CD4-positive, alpha-beta T cell treated with Interleukin-12 subunit alpha and Interleukin-12 subunit beta, for 1 hour (primary cell): ENCODE measurements at regions not wholly inside any gene's neighbourhood (a gene's known extent, or its start where the extent isn't known, plus 50 kb on each side); places are given as distances from the start of the nearest gene placed in this dataset.
"Not testable (repeated sequence)": the region's sequence is repeated elsewhere in the genome, so short reads cannot be mapped to it uniquely, and the experiment has no call there.

Experiments
- DNase-seq: peaks from one replicate; pipeline ENCODE4 v3.0.0-alpha.2; 2020

- not testable (repeated sequence) for DNase-seq
Measured at GRCh38 chr2:87319705-87320104, 298.1 kb upstream of the PLGLB1 start.

- not testable (repeated sequence) for DNase-seq
Measured at GRCh38 chr2:87321201-87321600, 299.6 kb upstream of the PLGLB1 start.

GRCh38 chr2:87324335-87325041 is 302.8 kb upstream of the PLGLB1 start:
- DNase-seq = not testable (repeated sequence)

GRCh38 chr2:87325042-87325910 is 303.6 kb upstream of the PLGLB1 start:
- not testable (repeated sequence) for DNase-seq

GRCh38 chr2:87325911-87326294 is 304.3 kb upstream of the PLGLB1 start:
- DNase-seq = not testable (repeated sequence)

- DNase-seq = not testable (repeated sequence)
Measured at GRCh38 chr2:87326754-87327153, 305.1 kb upstream of the PLGLB1 start.

GRCh38 chr2:87327648-87328371 is 306.2 kb upstream of the PLGLB1 start:
- not testable (repeated sequence) for DNase-seq

- DNase-seq = not testable (repeated sequence)
Measured at GRCh38 chr2:87329529-87329928, 307.9 kb upstream of the PLGLB1 start.

- DNase-seq = not testable (repeated sequence)
Measured at GRCh38 chr2:87330486-87330885, 308.8 kb upstream of the PLGLB1 start.

- not testable (repeated sequence) for DNase-seq
Measured at GRCh38 chr2:87331940-87332583, 310.4 kb upstream of the PLGLB1 start.

GRCh38 chr2:87334888-87335287 is 313.2 kb upstream of the PLGLB1 start:
- DNase-seq = not testable (repeated sequence)

- DNase-seq = not testable (repeated sequence)
Measured at GRCh38 chr2:87338998-87339397, 317.4 kb upstream of the PLGLB1 start.

GRCh38 chr2:87341601-87342014 is 320.0 kb upstream of the PLGLB1 start:
- DNase-seq = peak; percentile 68

GRCh38 chr2:87342175-87342574 is 320.5 kb upstream of the PLGLB1 start:
- DNase-seq = not testable (repeated sequence)

GRCh38 chr2:87343347-87343746 is 321.7 kb upstream of the PLGLB1 start:
- DNase-seq = not testable (repeated sequence)

GRCh38 chr2:87345283-87345682 is 323.6 kb upstream of the PLGLB1 start:
- DNase-seq = not testable (repeated sequence)

GRCh38 chr2:87348556-87348955 is 326.9 kb upstream of the PLGLB1 start:
- not testable (repeated sequence) for DNase-seq

GRCh38 chr2:87349006-87349405 is 327.4 kb upstream of the PLGLB1 start:
- DNase-seq = not testable (repeated sequence)

- not testable (repeated sequence) for DNase-seq
Measured at GRCh38 chr2:87352178-87352934, 330.7 kb upstream of the PLGLB1 start.

- not testable (repeated sequence) for DNase-seq
Measured at GRCh38 chr2:87353408-87353807, 331.8 kb upstream of the PLGLB1 start.

GRCh38 chr2:87354102-87354501 is 332.5 kb upstream of the PLGLB1 start:
- not testable (repeated sequence) for DNase-seq

- DNase-seq = not testable (repeated sequence)
Measured at GRCh38 chr2:87360250-87360649, 338.6 kb upstream of the PLGLB1 start.
